Stimulated activated CD4-positive, alpha-beta T cell treated with anti-CD3 and anti-CD28 coated beads, Interleukin-4, amount 100 ng/mL, for 24 hours (primary cell): ENCODE measurements at regions not wholly inside any gene's neighbourhood (a gene's known extent, or its start where the extent isn't known, plus 50 kb on each side); places are given as distances from the start of the nearest gene placed in this dataset.
"Not testable (repeated sequence)": the region's sequence is repeated elsewhere in the genome, so short reads cannot be mapped to it uniquely, and the experiment has no call there.

Experiments
- DNase-seq: peaks from one replicate; pipeline ENCODE4 v3.0.0-alpha.2; 2020

GRCh38 chr16:65392806-65393565, 271.1 kb upstream of the CDH11 start:
- no peak for DNase-seq

- DNase-seq: no peak
These were observed 266.7 kb upstream of the CDH11 start for GRCh38 chr16:65388592-65388991.

GRCh38 chr16:65386672-65387071, 264.8 kb upstream of the CDH11 start:
- no peak for DNase-seq

GRCh38 chr16:65384441-65384840, 262.6 kb upstream of the CDH11 start:
- no peak for DNase-seq

- no peak for DNase-seq
These were observed 255.3 kb upstream of the CDH11 start for GRCh38 chr16:65377195-65377594.

- no peak for DNase-seq
These were observed 254.7 kb upstream of the CDH11 start for GRCh38 chr16:65376601-65377000.

GRCh38 chr16:65375651-65376050, 253.8 kb upstream of the CDH11 start:
- DNase-seq: no peak

- DNase-seq: no peak
These were observed 251.2 kb upstream of the CDH11 start for GRCh38 chr16:65373097-65373496.

- DNase-seq: no peak
These were observed 250.3 kb upstream of the CDH11 start for GRCh38 chr16:65372171-65372570.

GRCh38 chr16:65365732-65366715, 244.2 kb upstream of the CDH11 start:
- DNase-seq: no peak

- DNase-seq: not testable (repeated sequence)
These were observed 234.9 kb upstream of the CDH11 start for GRCh38 chr16:65356721-65357120.

- DNase-seq: no peak
These were observed 233.8 kb upstream of the CDH11 start for GRCh38 chr16:65355706-65356105.

- no peak for DNase-seq
These were observed 231.3 kb upstream of the CDH11 start for GRCh38 chr16:65353183-65353582.

- DNase-seq: no peak
These were observed 227.8 kb upstream of the CDH11 start for GRCh38 chr16:65349626-65350025.

- no peak for DNase-seq
These were observed 221.7 kb upstream of the CDH11 start for GRCh38 chr16:65343556-65343955.

- DNase-seq: no peak
These were observed 220.5 kb upstream of the CDH11 start for GRCh38 chr16:65342231-65342866.

- DNase-seq: no peak
These were observed 217.2 kb upstream of the CDH11 start for GRCh38 chr16:65339062-65339461.

- DNase-seq: no peak
These were observed 214.3 kb upstream of the CDH11 start for GRCh38 chr16:65336160-65336559.

- DNase-seq: no peak
These were observed 212.2 kb upstream of the CDH11 start for GRCh38 chr16:65334081-65334480.

- no peak for DNase-seq
These were observed 211.4 kb upstream of the CDH11 start for GRCh38 chr16:65333283-65333682.

- no peak for DNase-seq
These were observed 205.5 kb upstream of the CDH11 start for GRCh38 chr16:65327346-65327745.

- DNase-seq: no peak
These were observed 201.9 kb upstream of the CDH11 start for GRCh38 chr16:65323655-65324237.

GRCh38 chr16:65319621-65320231, 197.9 kb upstream of the CDH11 start:
- no peak for DNase-seq
